SH-SY5Y (cell line): ENCODE measurements at regions not wholly inside any gene's neighbourhood (a gene's known extent, or its start where the extent isn't known, plus 50 kb on each side); places are given as distances from the start of the nearest gene placed in this dataset.

Experiments
- GATA2 ChIP-seq: IDR thresholded peaks from 2 replicates; pipeline ENCODE4 v1.6.1; 2011; ENCODE audit warnings: mild to moderate bottlenecking, low read depth, low read length
- GATA3 ChIP-seq: IDR thresholded peaks from 2 replicates; pipeline ENCODE4 v1.6.1; 2011; ENCODE audit warnings: low read depth, mild to moderate bottlenecking, low read length, moderate library complexity

DNA sequence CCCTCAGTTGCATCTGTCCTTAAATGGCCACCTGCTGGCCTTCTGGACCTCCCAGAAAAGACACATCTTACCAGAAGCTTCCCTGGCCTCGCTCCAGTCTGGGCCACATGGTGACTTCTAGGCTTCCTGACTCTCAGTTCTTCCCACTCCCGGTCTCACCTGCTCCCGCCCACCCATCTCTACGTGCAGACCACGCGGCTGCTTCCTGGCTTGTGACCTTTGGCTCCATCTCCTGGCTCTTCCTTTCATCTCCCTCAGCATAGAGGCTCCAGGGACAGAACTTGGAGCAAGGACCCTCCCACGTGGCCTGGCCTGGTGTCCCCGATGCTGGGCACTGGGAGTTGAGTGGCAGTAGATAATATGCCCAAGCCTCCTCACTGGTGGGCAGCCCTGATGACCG is 124.9 kb upstream of the IRF2BP2 start:
- TF ChIP-seq GATA2 = no peak
- no peak for TF ChIP-seq GATA3
